Calu3 (cell line): ENCODE measurements at regions not wholly inside any gene's neighbourhood (a gene's known extent, or its start where the extent isn't known, plus 50 kb on each side); places are given as distances from the start of the nearest gene placed in this dataset.

Experiments used
- BruUV-seq: library from RNA; stranded (reverse); fragments of 400-500 nt; replicated peaks from 2 replicates; lab custom pipeline; 2021; lab: Mats Ljungman, UMichigan
- CTCF ChIA-PET: fragments of 300-600 bp; sonication (Branson Sonifier 250); formaldehyde crosslinking; loops from one replicate; lab custom pipeline; 2022; ENCODE audit warnings: antibody characterized with exemption; lab: Charles Lee
- DNase-seq: peaks from one replicate; pipeline ENCODE4 v3.0.0; 2022
- H3K27ac Mint-ChIP-seq: one replicate; pipeline ENCODE4 v1.8.0; 2022; ENCODE audit warnings: mixed read lengths; ENCODE audit not compliant: unreplicated experiment
- H3K27me3 Mint-ChIP-seq: one replicate; pipeline ENCODE4 v1.8.0; 2022; ENCODE audit warnings: mixed read lengths; ENCODE audit not compliant: unreplicated experiment
- H3K36me3 Mint-ChIP-seq: one replicate; pipeline ENCODE4 v1.8.0; 2022; ENCODE audit warnings: mild to moderate bottlenecking, moderate library complexity, mixed read lengths; ENCODE audit not compliant: insufficient read depth, unreplicated experiment
- H3K4me1 Mint-ChIP-seq: one replicate; pipeline ENCODE4 v1.8.0; 2022; ENCODE audit warnings: mild to moderate bottlenecking, low read depth, mixed read lengths; ENCODE audit not compliant: unreplicated experiment
- H3K4me3 Mint-ChIP-seq: one replicate; pipeline ENCODE4 v1.8.0; 2022; ENCODE audit warnings: mild to moderate bottlenecking, low read depth, moderate library complexity, mixed read lengths; ENCODE audit not compliant: unreplicated experiment
- H3K9me3 Mint-ChIP-seq: one replicate; pipeline ENCODE4 v1.8.0; 2022; ENCODE audit warnings: low read depth, mixed read lengths; ENCODE audit not compliant: unreplicated experiment
- CTCF ChIP-seq: fragments of 200-600 bp; IDR thresholded peaks from one replicate; pipeline ENCODE4 v1.8.0; 2022; ENCODE audit warnings: antibody characterized with exemption; ENCODE audit not compliant: unreplicated experiment
- intact Hi-C: fragments of 100-400 bp; cut with micrococcal nuclease; formaldehyde crosslinking; loops from one replicate; pipeline ENCODE4 v1.10.0; 2022; ENCODE audit not compliant: unreplicated experiment

DNA sequence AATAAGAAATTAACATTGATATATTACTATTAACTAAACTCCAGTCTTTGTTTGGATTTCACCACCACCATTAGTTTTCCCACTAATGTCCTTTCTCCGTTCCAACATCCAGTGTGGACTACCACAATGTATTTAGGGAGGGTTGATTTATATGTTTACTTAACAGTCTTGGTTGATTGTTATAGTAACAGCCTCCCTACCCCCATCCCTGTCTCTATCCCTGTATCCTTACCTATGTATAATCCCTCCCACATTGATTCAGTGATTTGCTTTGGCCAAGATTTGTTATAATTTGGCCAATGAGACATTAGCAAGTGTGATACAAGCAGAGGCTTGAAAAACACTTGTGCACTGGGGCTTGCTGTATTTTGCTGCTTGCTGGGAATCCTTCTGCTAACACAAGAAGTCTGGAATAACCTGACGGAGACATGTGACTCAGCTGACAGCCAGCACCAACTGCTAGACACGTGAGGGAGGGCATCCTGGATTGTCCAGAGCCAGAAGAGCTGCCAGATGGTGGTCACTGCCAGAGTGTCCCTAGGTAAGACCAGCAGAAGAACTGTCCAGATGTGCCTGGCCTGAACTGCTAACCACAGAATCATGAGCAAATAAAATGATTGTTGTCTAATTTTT, 51.2 kb upstream of the TCF7 start:
- H3K9me3 Mint-ChIP-seq = no peaks in the 10 kb centered on the region
- H3K36me3 Mint-ChIP-seq = peaks cover 5% of the 10 kb centered on the region
- intact Hi-C loops = no loop called here
- no peak overlapping the region for H3K4me3 Mint-ChIP-seq
- H3K27me3 Mint-ChIP-seq = no peaks in the 10 kb centered on the region
- DNase-seq = no peak
- CTCF ChIA-PET = interaction anchor here (1.0 kb wide), 1 partner anchor 38 kb away, joined by 3 read pairs; no protein-coding TSS in a partner anchor
- no peak for TF ChIP-seq CTCF
- BruUV-seq = no TSS peak
- H3K27ac Mint-ChIP-seq = no peak overlapping the region
- peaks cover 19% of the 10 kb centered on the region for H3K4me1 Mint-ChIP-seq

DNA sequence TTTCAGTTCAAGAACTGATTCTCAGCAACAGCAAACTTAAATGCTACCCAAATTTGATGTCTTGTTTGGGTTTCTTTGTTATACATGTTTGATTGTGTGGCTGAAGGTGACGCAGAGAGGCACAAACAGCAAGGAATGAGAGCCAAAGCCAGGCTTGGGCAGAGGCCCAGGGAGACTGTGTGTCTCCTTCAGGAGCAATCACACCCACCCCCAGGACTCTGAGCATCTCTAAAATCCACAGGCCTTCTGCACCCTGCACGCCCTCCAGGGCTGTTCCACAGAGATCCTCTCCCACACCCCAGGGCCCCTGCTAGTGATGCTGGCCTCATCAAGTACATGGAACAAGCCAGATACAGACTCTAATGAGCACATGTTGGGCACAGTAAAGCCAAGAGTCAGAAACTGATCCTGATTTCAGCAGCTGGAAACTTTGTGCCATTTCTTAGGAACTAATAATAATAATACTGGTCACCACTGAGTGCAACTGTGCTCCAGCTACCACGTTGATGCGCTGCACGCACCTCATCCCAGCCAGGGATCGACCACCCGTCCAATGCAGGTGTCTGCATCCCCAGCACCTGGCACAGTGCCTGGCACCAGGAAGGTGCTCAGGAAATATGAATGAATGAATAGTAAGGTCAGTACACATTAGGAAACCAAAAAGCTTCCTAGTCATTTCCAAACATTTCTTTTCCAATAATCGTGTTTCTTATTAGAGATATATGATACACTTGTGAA, 54.6 kb upstream of the TCF7 start:
- H3K27me3 Mint-ChIP-seq = no peaks in the 10 kb centered on the region
- H3K9me3 Mint-ChIP-seq = no peaks in the 10 kb centered on the region
- no TSS peak for BruUV-seq
- peaks cover 25% of the 10 kb centered on the region for H3K4me1 Mint-ChIP-seq
- no peak for TF ChIP-seq CTCF
- H3K36me3 Mint-ChIP-seq = peaks cover 9% of the 10 kb centered on the region
- intact Hi-C loops = no loop called here
- peak overlapping the region; percentile 92 for H3K27ac Mint-ChIP-seq
- DNase-seq = no peak
- H3K4me3 Mint-ChIP-seq = no peak overlapping the region
- CTCF ChIA-PET = interaction anchor here (0.5 to 1.8 kb wide), 4 partner anchors 16 to 443 kb away, joined by 3 to 8 read pairs (median 5); no protein-coding TSS in a partner anchor

DNA sequence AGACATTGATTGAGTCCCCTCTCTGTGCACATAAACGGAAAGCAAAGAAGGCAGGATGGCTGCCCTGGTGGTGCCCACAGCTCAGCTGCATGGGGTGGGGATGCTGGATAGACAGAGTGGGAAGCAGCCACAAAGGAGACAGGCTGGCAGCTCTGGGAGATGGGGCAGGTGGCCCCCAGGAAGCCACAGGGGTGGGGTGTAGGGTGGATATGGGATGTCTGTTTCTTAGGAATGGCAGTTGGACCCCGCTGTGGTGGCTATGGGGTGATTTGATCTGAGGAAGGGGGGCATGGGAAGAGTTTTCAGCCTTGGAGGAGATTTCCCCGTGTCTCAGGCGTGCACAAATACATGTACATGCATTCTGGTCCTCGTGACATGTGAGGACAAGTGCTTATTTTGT, 50.2 kb upstream of the VDAC1 start:
- H3K27me3 Mint-ChIP-seq = no peaks in the 10 kb centered on the region

More for the DNA sequence above, 50.2 kb upstream of the VDAC1 start:
- H3K4me1 Mint-ChIP-seq = peaks cover 63% of the 10 kb centered on the region
- no peak overlapping the region for H3K4me3 Mint-ChIP-seq
- no peak for DNase-seq
- peak overlapping the region; percentile 97 for H3K27ac Mint-ChIP-seq
- H3K36me3 Mint-ChIP-seq = peaks cover 30% of the 10 kb centered on the region
- intact Hi-C loops = no loop called here
- CTCF ChIA-PET = interaction anchor here (0.7 to 3.1 kb wide), 3 partner anchors 28 to 54 kb away, joined by 4 to 13 read pairs (median 8); no protein-coding TSS in a partner anchor
- no TSS peak for BruUV-seq
- no peaks in the 10 kb centered on the region for H3K9me3 Mint-ChIP-seq
- no peak for TF ChIP-seq CTCF
